GM21529 (cell line): ENCODE measurements at regions not wholly inside any gene's neighbourhood (a gene's known extent, or its start where the extent isn't known, plus 50 kb on each side); places are given as distances from the start of the nearest gene placed in this dataset.

Source experiments
- ATAC-seq: cut with Tn5 transposase; IDR thresholded peaks from one replicate; pipeline ENCODE4 v1.9.1; 2021; ENCODE audit not compliant: unreplicated experiment

DNA sequence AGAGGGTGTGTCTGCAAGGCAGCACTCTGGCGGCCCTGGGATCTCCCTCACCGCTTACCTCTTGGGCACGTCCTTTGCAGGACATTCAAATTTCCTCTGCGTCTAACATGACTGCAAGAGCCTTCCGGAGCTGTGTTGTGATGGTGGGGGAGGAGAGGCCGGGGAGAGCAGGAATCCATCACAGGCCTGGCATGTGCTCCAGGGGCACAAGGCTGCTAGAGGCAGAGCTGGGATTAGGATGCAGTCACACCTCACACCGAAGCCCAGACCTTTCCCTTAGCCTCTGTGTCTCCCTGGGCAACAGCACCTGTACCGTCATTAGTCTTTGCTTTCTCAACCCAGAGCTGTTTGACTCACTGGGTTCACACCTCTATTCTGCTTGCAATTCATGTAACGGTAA, 111.3 kb downstream of the CMPK2 start:
- ATAC-seq, result no peak

- ATAC-seq, result no peak
Measured at GRCh38 chr2:6755456-6755855, 110.3 kb downstream of the CMPK2 start.

- no peak for ATAC-seq
Measured at GRCh38 chr2:6757215-6757614, 108.5 kb downstream of the CMPK2 start.

- ATAC-seq, result no peak
Measured at GRCh38 chr2:6759689-6760088, 106.0 kb downstream of the CMPK2 start.

DNA sequence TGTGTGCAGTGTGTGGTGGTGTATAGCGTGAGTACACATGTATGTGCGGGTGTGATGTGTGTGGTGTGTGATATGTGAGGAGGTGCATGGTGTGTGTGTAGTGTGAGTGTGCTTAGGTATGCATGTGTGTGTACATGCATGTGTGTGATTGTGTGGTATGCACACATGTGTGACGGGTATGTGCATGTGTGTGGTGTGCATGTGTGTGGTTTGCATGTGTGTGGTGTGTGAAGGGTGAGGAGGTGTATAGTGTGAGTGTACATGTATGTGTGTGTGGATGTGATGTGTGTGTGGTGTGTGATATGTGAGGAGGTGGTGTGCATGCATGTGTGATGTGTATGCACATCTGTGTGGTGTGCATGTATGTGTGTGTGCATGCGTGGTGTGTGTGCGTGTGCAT, 105.6 kb downstream of the CMPK2 start:
- ATAC-seq, result no peak

- ATAC-seq, result no peak
Measured at GRCh38 chr2:6764968-6765723, 100.6 kb downstream of the CMPK2 start.

DNA sequence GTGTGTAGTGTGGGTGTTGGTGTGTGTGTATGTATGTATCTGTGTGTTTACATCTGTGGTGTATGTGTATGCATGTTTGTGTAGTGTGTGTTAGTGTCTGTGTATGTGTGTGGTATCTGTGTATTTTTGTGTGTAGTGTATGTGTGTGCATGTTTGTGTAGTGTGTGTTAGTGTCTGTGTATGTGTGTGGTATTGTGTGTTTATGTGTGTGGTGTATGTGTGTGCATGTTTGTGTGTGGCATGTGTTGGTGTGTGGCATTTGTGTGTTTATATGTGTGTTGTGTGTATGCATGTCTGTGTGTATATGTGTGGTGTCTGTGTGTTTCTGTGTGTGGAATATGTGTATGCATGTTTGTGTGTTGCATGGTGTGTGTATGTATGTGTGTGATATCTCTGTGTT, 96.4 kb downstream of the CMPK2 start:
- ATAC-seq, result no peak

DNA sequence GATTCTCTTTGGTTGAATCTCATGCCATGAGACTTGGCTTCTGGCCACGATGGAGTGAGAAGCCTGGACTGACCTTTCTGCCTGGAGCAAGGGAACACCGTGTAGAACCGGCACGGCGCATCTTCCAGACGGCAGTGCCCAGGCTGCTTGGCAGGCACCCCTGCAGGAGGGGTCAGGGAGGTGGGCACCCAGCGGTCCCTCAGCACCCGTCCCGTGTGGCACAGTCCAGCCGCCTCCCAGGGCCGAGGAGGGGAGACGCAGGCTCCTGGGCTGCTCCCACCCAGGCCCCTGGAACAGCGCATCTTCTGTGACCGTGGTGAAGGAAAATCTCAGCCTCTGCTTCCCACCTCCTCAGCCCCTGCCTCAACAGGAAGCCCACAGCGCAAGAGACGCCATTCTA, 95.7 kb downstream of the CMPK2 start:
- no peak for ATAC-seq

- no peak for ATAC-seq
Measured at GRCh38 chr2:6771634-6772611, 93.8 kb downstream of the CMPK2 start.

GRCh38 chr2:6773007-6773693, 92.6 kb downstream of the CMPK2 start:
- ATAC-seq, result peak; percentile 93

- ATAC-seq, result no peak
Measured at GRCh38 chr2:6773694-6774044, 92.0 kb downstream of the CMPK2 start.

DNA sequence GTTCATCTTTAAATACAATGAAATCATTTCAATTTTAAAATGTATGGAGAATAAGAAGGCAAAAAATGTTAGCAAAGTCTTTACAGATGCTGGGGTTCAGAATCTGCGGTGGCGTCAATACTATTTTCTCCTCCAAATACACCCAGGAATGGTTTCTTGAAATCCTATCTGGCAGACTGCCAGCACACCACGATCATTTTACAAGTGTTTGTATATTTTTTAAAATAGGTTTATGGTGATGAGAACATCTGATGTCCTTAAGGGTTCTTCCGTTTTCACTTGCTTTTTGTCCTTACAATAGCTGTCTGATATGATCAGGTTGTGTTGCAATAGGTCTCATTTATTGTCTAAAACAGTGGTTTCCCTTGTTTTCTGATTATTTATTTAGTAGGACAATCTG, 89.6 kb downstream of the CMPK2 start:
- ATAC-seq, result no peak

- ATAC-seq, result no peak
Measured at GRCh38 chr2:6777626-6778025, 88.1 kb downstream of the CMPK2 start.

DNA sequence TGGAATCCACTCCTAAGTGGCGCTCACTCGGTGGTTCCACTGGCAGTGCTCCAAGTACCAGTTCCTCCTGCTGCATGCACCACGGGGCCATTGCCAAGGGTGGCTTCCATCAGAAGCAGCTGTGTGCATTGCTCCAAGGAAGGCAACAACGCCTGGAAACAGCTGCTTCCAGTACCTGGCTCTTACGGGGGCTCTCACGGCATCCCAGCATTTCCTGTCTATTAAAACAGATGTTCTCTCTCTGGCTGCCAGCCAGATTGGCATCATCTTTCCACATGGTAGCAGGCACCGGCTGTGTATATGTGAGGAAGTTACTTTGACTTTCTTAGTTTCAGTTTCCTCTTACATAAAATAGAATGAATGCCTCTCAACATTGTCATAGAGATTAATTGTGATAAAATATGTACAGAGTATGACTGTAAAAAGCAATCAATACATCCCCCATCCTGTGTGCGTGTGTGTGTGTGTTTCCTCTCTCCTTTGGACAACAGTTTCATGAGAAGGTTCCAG, 84.9 kb downstream of the CMPK2 start:
- ATAC-seq, result peak; percentile 78

GRCh38 chr2:6782517-6783237, 83.0 kb downstream of the CMPK2 start:
- no peak for ATAC-seq

GRCh38 chr2:6783238-6783614, 82.5 kb downstream of the CMPK2 start:
- ATAC-seq, result no peak

DNA sequence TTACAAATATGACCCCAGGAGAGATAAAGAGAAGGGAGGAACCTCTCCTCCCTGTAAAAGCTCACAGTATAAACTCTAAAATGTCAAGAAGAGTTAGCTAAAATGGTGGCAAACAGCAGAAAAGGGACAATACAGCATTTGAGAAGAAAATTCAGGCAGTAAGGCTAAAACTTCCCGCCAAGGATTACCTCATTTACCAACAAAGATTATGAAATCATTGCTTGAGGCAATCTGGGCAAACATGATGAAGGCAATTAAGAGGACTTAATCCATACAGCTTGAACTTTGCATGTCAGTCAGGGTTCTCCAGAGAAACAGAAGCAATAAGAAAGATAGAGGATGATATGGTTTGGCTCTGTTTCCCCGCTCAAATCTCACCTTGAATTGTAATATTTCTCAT, 81.4 kb downstream of the CMPK2 start:
- ATAC-seq, result no peak

DNA sequence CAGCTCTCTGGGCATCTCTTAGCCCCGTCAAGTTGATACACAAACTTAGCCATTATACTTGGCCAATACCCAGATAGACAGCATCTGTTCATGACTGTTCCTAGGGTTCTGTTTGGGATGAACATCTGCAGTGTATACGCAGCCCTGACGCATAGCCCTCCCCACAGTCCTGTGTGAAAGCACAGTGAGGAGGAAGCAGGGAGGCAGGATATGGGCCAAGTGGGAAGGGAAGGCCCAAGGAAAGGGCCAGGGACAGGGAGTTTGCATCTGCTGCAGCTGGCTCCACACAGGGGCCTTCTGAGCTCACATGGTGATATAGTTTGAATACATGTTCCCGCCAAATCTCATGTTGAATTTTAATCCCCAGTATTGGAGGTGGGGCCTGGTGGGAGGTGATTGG, 80.2 kb downstream of the CMPK2 start:
- ATAC-seq, result no peak

DNA sequence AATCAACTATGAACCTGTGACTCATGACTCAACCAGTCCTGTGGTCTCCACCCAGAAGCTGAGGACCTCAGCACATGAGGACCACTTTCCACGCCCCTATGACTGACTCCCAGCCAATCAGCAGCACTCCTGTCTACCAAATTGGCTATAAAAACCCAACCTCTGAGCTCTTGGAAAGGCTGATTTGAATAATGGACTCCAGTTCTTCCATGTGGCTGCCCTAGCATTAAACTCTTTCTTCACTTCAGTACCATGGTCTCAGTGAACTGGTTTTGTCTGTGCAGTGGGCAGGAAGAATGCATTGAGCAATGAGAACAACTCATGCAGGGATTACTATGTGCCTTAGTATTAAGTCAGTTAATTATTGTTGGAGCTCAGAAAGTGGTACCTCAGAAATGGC, 78.3 kb downstream of the CMPK2 start:
- ATAC-seq, result no peak

- ATAC-seq, result no peak
Measured at GRCh38 chr2:6788614-6789013, 77.1 kb downstream of the CMPK2 start.
